GM12878 (cell line): ENCODE measurements at regions not wholly inside any gene's neighbourhood (a gene's known extent, or its start where the extent isn't known, plus 50 kb on each side); places are given as distances from the start of the nearest gene placed in this dataset.

ENCODE experiments used
- ATAC-seq: fragments of 200-7000 bp; cut with Tn5 transposase; 3 replicates; pipeline ENCODE4 v1.9.1; 2020; ENCODE audit warnings: mild to moderate bottlenecking, moderate library complexity
- BruUV-seq: library from RNA; stranded (reverse); fragments of 400-500 nt; replicated peaks from 2 replicates; lab custom pipeline; 2021; lab: Mats Ljungman, UMichigan
- CTCF ChIA-PET: fragments of 300-600 bp; sonication (Branson Sonifier 250); formaldehyde crosslinking; extraction: SDS; loops from one replicate; lab custom pipeline; 2021; ENCODE audit warnings: inconsistent platforms; lab: Yijun Ruan, JAX
- POLR2A ChIA-PET: fragments of 350-600 bp; formaldehyde crosslinking; extraction: SDS; loops from one replicate; lab custom pipeline; 2021; ENCODE audit warnings: inconsistent platforms; lab: Charles Lee
- RAD21 ChIA-PET: fragments of 300-600 bp; sonication (Branson Sonifier 250); formaldehyde crosslinking; loops from one replicate; lab custom pipeline; 2023; ENCODE audit warnings: antibody characterized with exemption; ENCODE audit not compliant: unreplicated experiment; lab: Charles Lee
- SMC1A ChIA-PET: fragments of 300-600 bp; sonication (Branson Sonifier 250); formaldehyde crosslinking; loops from one replicate; lab custom pipeline; 2023; ENCODE audit not compliant: unreplicated experiment, uncharacterized antibody; lab: Charles Lee
- DNase-seq: peaks from one replicate; pipeline ENCODE4 v3.0.0-alpha.2; 2011; ENCODE audit warnings: low read depth, low spot score
- FAIRE-seq: peaks from 3 replicates; lab custom pipeline; 2011; peaks lifted over from hg19 to GRCh38; lab: Jason Lieb, UNC
- H2AFZ ChIP-seq: 2 replicates; pipeline ENCODE4 v1.6.0; 2011; ENCODE audit warnings: low read depth, low read length, control low read depth; ENCODE audit not compliant: control insufficient read depth
- H3K27ac ChIP-seq: 2 replicates; pipeline ENCODE4 v1.5.1; 2011; ENCODE audit warnings: control low read depth; ENCODE audit not compliant: control insufficient read depth, insufficient read depth
- H3K27me3 ChIP-seq, 2 experiments: replicated peaks in 1 of 2; 2 replicates each; pipeline versions ENCODE4 v1.6.0 to v1.6.1; 2011; ENCODE audit warnings: low read length in 1 of 2; ENCODE audit not compliant: control insufficient read depth in 2 of 2, insufficient read depth in 2 of 2
- H3K36me3 ChIP-seq, 2 experiments: 2 replicates each; pipeline ENCODE4 v1.5.1; 2011; ENCODE audit warnings: low read length in 1 of 2; ENCODE audit not compliant: control insufficient read depth in 2 of 2, insufficient read depth in 2 of 2
- H3K4me1 ChIP-seq: 2 replicates; pipeline ENCODE4 v1.6.1; 2011; ENCODE audit warnings: mild to moderate bottlenecking, low read length, moderate library complexity, mixed read lengths; ENCODE audit not compliant: control insufficient read depth, insufficient read depth
- H3K4me2 ChIP-seq: 2 replicates; pipeline ENCODE4 v1.6.0; 2011; ENCODE audit warnings: control low read depth; ENCODE audit not compliant: control insufficient read depth, insufficient read depth
- H3K4me3 ChIP-seq: fragments of 200-600 bp; sonication (generic); 2 replicates; pipeline ENCODE4 v1.5.1; 2016
- H3K79me2 ChIP-seq: 2 replicates; pipeline ENCODE4 v1.6.0; 2011; ENCODE audit warnings: low read length; ENCODE audit not compliant: control insufficient read depth, insufficient read depth
- H3K9ac ChIP-seq: 2 replicates; pipeline ENCODE4 v1.8.0; 2011; ENCODE audit warnings: low read length, control low read depth, mixed read lengths; ENCODE audit not compliant: control insufficient read depth, insufficient read depth
- H3K9me3 ChIP-seq: replicated peaks from 3 replicates; pipeline ENCODE4 v1.5.1; 2011; ENCODE audit warnings: mild to moderate bottlenecking, low read length; ENCODE audit not compliant: control insufficient read depth, insufficient read depth
- H4K20me1 ChIP-seq: 2 replicates; pipeline ENCODE4 v1.6.0; 2011; ENCODE audit not compliant: control insufficient read depth, insufficient read depth
- DPF2 ChIP-seq: fragments of 450-650 bp; IDR thresholded peaks from 2 replicates; pipeline ENCODE4 v1.6.1; 2017; ENCODE audit warnings: mild to moderate bottlenecking
- HDAC2 ChIP-seq: fragments of 200-600 bp; sonication (generic); IDR thresholded peaks from 2 replicates; pipeline ENCODE4 v1.6.1; 2017
- TCF7 ChIP-seq: IDR thresholded peaks from 2 replicates; pipeline ENCODE4 v1.6.1; 2014; ENCODE audit warnings: antibody characterized with exemption, borderline replicate concordance
- WGBS: methylation state at CpG from one replicate; pipeline ENCODE4 v1.1.6; 2016; ENCODE audit warnings: low lambda C conversion rate; ENCODE audit not compliant: insufficient replicate concordance, insufficient coverage; ENCODE audit errors: missing lambda C conversion rate; 5-methylcytosine and 5-hydroxymethylcytosine counted together
- in situ Hi-C: fragments of 300-500 bp; cut with MboI; formaldehyde crosslinking; loops from 9 replicates; pipeline ENCODE4 v1.14.3; 2018; ENCODE audit warnings: mixed read lengths
- intact Hi-C: fragments of 100-400 bp; cut with micrococcal nuclease; formaldehyde crosslinking; loops from one replicate; pipeline ENCODE4 v1.14.2; 2022; ENCODE audit not compliant: unreplicated experiment
- TF ChIP-seq, protein P1 (sequence below): fragments of 450-650 bp; conservative IDR thresholded peaks from 2 replicates; pipeline ENCODE4 v1.6.1; 2017; ENCODE audit warnings: mild to moderate bottlenecking, moderate library complexity
- TF ChIP-seq, protein P2 (sequence below): fragments of 450-650 bp; IDR thresholded peaks from 2 replicates; pipeline ENCODE4 v1.6.1; 2016; ENCODE audit warnings: mild to moderate bottlenecking, moderate library complexity, borderline replicate concordance
- TF ChIP-seq, protein P3 (sequence below): IDR thresholded peaks from 2 replicates; pipeline ENCODE4 v1.6.1; 2012; ENCODE audit warnings: low read depth, low read length, improper control_type of control experiment
- TF ChIP-seq, protein P4 (sequence below): fragments of 450-650 bp; IDR thresholded peaks from 2 replicates; pipeline ENCODE4 v1.6.1; 2018; ENCODE audit warnings: borderline replicate concordance, mild to moderate bottlenecking; ENCODE audit not compliant: partially characterized antibody

DNA sequence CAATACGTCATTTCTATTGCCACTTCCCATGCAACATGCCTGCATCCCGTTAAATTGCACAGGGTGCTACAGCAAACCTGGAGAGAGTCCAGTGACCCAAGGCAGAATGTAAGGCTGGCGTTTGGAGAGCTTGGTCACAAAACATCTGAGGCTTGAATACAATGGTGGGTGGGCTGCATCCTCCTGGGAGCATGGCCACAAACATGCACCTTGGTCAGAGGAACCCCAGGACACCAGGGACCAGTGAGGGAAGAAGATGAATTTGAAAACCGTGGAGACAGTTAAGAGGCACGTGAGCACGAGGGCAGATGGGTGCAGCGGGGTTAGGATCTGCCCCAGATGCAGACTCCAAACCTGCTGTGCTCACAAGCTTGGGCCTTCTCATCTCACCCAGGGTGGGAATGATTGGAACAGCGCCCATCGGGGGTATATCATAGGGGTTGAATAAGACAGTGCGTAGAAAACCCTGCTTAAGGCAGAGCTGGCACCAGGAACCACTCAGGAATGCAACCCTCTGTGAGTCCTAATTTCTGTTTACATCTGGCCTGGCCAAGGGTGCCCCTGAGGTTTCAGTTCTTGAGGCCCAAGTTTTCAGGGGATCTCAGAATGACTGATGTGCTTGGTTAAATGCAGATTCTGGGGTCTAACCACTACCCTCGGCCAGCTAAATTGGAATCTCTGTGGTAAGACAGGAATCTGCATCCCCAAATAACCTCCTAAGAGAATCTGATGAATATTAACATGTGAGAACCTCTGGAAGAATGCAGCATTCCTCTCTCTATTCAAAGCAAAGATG, 97.2 kb downstream of the ARL4C start:
- no peak for FAIRE-seq
- H3K27ac ChIP-seq: no peak overlapping the region
- no peak overlapping the region for H3K4me2 ChIP-seq
- no TSS peak for BruUV-seq
- in situ Hi-C loops: no loop called here
- H3K4me3 ChIP-seq: no peak overlapping the region
- H3K36me3 ChIP-seq: no peaks in the 10 kb centered on the region
- TF ChIP-seq, protein P1, sequence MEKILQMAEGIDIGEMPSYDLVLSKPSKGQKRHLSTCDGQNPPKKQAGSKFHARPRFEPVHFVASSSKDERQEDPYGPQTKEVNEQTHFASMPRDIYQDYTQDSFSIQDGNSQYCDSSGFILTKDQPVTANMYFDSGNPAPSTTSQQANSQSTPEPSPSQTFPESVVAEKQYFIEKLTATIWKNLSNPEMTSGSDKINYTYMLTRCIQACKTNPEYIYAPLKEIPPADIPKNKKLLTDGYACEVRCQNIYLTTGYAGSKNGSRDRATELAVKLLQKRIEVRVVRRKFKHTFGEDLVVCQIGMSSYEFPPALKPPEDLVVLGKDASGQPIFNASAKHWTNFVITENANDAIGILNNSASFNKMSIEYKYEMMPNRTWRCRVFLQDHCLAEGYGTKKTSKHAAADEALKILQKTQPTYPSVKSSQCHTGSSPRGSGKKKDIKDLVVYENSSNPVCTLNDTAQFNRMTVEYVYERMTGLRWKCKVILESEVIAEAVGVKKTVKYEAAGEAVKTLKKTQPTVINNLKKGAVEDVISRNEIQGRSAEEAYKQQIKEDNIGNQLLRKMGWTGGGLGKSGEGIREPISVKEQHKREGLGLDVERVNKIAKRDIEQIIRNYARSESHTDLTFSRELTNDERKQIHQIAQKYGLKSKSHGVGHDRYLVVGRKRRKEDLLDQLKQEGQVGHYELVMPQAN: no peak
- H3K9ac ChIP-seq: no peak overlapping the region
- RAD21 ChIA-PET: no interaction called here
- SMC1A ChIA-PET: no interaction called here
- no peak for ATAC-seq
- H3K9me3 ChIP-seq: no peaks in the 10 kb centered on the region; the same call in 2 of the 3 replicates
- H3K79me2 ChIP-seq: no peaks in the 10 kb centered on the region
- H4K20me1 ChIP-seq: no peaks in the 10 kb centered on the region
- H3K27me3 ChIP-seq: no peaks in the 10 kb centered on the region; a peak in 2 of 4 replicates
- POLR2A ChIA-PET: no interaction called here
- intact Hi-C loops: no loop called here
- CTCF ChIA-PET: no interaction called here
- H3K4me1 ChIP-seq: no peaks in the 10 kb centered on the region
- no peak for DNase-seq
- 31% methylated on average over 11 of the region's 11 CpGs for WGBS
- no peak overlapping the region for H2AFZ ChIP-seq

DNA sequence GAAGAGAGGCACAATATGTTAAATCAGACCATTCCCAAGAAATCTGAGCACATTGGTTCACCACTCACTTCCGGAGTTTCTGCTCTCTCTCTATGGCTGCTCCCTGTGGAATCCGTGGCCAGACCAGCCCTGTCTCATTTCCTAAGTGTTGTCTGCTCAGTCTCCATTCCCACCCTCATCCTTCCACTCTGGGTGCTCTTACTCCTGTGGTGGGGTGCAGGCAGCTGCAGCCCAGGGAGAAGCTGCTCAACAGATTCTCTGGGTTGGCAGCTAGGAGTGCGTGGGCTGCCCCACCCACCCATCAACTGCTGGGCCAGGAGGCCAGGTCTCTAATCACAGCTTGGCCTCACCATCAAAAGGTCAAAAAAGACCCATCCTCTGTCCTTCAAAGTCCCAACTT, 98.3 kb downstream of the ARL4C start:
- in situ Hi-C loops: no loop called here
- no peak for DNase-seq
- SMC1A ChIA-PET: no interaction called here
- no peak overlapping the region for H3K27ac ChIP-seq
- no peak overlapping the region for H3K9ac ChIP-seq
- no peak for FAIRE-seq
- H2AFZ ChIP-seq: no peak overlapping the region
- no peak for ATAC-seq
- no peaks in the 10 kb centered on the region; a peak in 2 of 4 replicates for H3K27me3 ChIP-seq
- H3K4me2 ChIP-seq: no peak overlapping the region
- BruUV-seq: no TSS peak
- H4K20me1 ChIP-seq: no peaks in the 10 kb centered on the region
- POLR2A ChIA-PET: no interaction called here
- CTCF ChIA-PET: no interaction called here
- H3K79me2 ChIP-seq: no peaks in the 10 kb centered on the region
- RAD21 ChIA-PET: no interaction called here
- no peaks in the 10 kb centered on the region for H3K36me3 ChIP-seq
- intact Hi-C loops: no loop called here
- no peak overlapping the region for H3K4me3 ChIP-seq
- no peaks in the 10 kb centered on the region for H3K4me1 ChIP-seq
- H3K9me3 ChIP-seq: no peaks in the 10 kb centered on the region; the same call in 2 of the 3 replicates
- 29% methylated on average over 3 of the region's 3 CpGs for WGBS
- TF ChIP-seq, protein P2, sequence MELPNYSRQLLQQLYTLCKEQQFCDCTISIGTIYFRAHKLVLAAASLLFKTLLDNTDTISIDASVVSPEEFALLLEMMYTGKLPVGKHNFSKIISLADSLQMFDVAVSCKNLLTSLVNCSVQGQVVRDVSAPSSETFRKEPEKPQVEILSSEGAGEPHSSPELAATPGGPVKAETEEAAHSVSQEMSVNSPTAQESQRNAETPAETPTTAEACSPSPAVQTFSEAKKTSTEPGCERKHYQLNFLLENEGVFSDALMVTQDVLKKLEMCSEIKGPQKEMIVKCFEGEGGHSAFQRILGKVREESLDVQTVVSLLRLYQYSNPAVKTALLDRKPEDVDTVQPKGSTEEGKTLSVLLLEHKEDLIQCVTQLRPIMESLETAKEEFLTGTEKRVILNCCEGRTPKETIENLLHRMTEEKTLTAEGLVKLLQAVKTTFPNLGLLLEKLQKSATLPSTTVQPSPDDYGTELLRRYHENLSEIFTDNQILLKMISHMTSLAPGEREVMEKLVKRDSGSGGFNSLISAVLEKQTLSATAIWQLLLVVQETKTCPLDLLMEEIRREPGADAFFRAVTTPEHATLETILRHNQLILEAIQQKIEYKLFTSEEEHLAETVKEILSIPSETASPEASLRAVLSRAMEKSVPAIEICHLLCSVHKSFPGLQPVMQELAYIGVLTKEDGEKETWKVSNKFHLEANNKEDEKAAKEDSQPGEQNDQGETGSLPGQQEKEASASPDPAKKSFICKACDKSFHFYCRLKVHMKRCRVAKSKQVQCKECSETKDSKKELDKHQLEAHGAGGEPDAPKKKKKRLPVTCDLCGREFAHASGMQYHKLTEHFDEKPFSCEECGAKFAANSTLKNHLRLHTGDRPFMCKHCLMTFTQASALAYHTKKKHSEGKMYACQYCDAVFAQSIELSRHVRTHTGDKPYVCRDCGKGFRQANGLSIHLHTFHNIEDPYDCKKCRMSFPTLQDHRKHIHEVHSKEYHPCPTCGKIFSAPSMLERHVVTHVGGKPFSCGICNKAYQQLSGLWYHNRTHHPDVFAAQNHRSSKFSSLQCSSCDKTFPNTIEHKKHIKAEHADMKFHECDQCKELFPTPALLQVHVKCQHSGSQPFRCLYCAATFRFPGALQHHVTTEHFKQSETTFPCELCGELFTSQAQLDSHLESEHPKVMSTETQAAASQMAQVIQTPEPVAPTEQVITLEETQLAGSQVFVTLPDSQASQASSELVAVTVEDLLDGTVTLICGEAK: no peak
- TF ChIP-seq TCF7 (no peak), DPF2 (no peak), HDAC2 (no peak)
- TF ChIP-seq, protein P3, sequence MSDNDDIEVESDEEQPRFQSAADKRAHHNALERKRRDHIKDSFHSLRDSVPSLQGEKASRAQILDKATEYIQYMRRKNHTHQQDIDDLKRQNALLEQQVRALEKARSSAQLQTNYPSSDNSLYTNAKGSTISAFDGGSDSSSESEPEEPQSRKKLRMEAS: no peak
- TF ChIP-seq, protein P4, sequence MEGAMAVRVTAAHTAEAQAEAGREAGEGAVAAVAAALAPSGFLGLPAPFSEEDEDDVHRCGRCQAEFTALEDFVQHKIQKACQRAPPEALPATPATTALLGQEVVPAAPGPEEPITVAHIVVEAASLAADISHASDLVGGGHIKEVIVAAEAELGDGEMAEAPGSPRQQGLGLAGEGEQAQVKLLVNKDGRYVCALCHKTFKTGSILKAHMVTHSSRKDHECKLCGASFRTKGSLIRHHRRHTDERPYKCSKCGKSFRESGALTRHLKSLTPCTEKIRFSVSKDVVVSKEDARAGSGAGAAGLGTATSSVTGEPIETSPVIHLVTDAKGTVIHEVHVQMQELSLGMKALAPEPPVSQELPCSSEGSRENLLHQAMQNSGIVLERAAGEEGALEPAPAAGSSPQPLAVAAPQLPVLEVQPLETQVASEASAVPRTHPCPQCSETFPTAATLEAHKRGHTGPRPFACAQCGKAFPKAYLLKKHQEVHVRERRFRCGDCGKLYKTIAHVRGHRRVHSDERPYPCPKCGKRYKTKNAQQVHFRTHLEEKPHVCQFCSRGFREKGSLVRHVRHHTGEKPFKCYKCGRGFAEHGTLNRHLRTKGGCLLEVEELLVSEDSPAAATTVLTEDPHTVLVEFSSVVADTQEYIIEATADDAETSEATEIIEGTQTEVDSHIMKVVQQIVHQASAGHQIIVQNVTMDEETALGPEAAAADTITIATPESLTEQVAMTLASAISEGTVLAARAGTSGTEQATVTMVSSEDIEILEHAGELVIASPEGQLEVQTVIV: no peak
